SK-N-SH (cell line): ENCODE measurements at regions not wholly inside any gene's neighbourhood (a gene's known extent, or its start where the extent isn't known, plus 50 kb on each side); places are given as distances from the start of the nearest gene placed in this dataset.
"Not testable (repeated sequence)": the region's sequence is repeated elsewhere in the genome, so short reads cannot be mapped to it uniquely, and the experiment has no call there.

Experiments used
- CTCF ChIA-PET: fragments of 300-600, 350-600 bp; formaldehyde crosslinking; extraction: SDS; loops from one replicate; lab custom pipeline; 2021; lab: Yijun Ruan, JAX
- POLR2A ChIA-PET: fragments of 350-600 bp; sonication (Branson Sonifier 250); formaldehyde crosslinking; extraction: SDS; loops from one replicate; lab custom pipeline; 2020; ENCODE audit warnings: antibody characterized with exemption, inconsistent platforms; lab: Yijun Ruan, JAX
- DNase-seq: peaks from one replicate; pipeline ENCODE4 v3.0.0; 2012
- H2AFZ ChIP-seq: fragments of 200-600 bp; sonication (generic); 2 replicates; pipeline ENCODE4 v1.8.1; 2016; ENCODE audit warnings: antibody characterized with exemption, mild to moderate bottlenecking, low read depth
- H3F3A ChIP-seq: fragments of 200-600 bp; sonication (generic); replicated peaks from 2 replicates; pipeline ENCODE3; 2016; ENCODE audit warnings: antibody characterized with exemption, mild to moderate bottlenecking; ENCODE audit not compliant: insufficient read depth
- H3K27ac ChIP-seq, 2 experiments: fragments of 200-500 bp in 1 of 2; fragments of 200-600 bp in 1 of 2; sonication (Bioruptor generic) in 1 of 2; sonication (generic), shearing (Covaris generic) in 1 of 2; 2 replicates each; pipeline versions ENCODE4 v1.5.1 to v1.6.1; 2014 to 2016; ENCODE audit warnings: low read depth in 2 of 2, inconsistent platforms in 1 of 2, low read length in 1 of 2, mild to moderate bottlenecking in 1 of 2, mixed read lengths in 1 of 2
- H3K27me3 ChIP-seq: fragments of 200-600 bp; sonication (generic), shearing (Covaris generic); 2 replicates; pipeline ENCODE4 v1.6.1; 2016; ENCODE audit warnings: mixed run types; ENCODE audit not compliant: insufficient read depth
- H3K36me3 ChIP-seq, 2 experiments: fragments of 200-500 bp in 1 of 2; fragments of 200-600 bp in 1 of 2; sonication (Bioruptor generic) in 1 of 2; sonication (generic) in 1 of 2; replicated peaks in 1 of 2; 2 replicates each; pipeline versions ENCODE3 to v1.5.1; 2014 to 2016; ENCODE audit warnings: low read length in 1 of 2, mild to moderate bottlenecking in 1 of 2; ENCODE audit not compliant: insufficient read depth in 2 of 2, control insufficient read depth in 1 of 2
- H3K4me1 ChIP-seq, 2 experiments: fragments of 200-500 bp in 1 of 2; fragments of 200-600 bp in 1 of 2; sonication (Bioruptor generic) in 1 of 2; sonication (generic), shearing (Covaris generic) in 1 of 2; 2 replicates each; pipeline versions ENCODE4 v1.5.1 to v1.6.1; 2014 to 2016; ENCODE audit warnings: low read depth in 1 of 2, low read length in 1 of 2, mixed run types in 1 of 2; ENCODE audit not compliant: insufficient read depth in 2 of 2, control insufficient read depth in 1 of 2
- H3K4me2 ChIP-seq: fragments of 200-600 bp; sonication (generic), shearing (Covaris generic); 2 replicates; pipeline ENCODE4 v1.6.1; 2017; ENCODE audit warnings: mixed run types
- H3K4me3 ChIP-seq, 2 experiments: fragments of 200-500 bp in 1 of 2; fragments of 200-600 bp in 1 of 2; sonication (Bioruptor generic) in 1 of 2; sonication (generic), shearing (Covaris generic) in 1 of 2; 2 replicates each; pipeline versions ENCODE4 v1.5.1 to v1.8.1; 2014 to 2016; ENCODE audit warnings: low read depth in 2 of 2, inconsistent platforms in 1 of 2, low read length in 1 of 2, mild to moderate bottlenecking in 1 of 2, mixed read lengths in 1 of 2, moderate library complexity in 1 of 2
- H3K79me2 ChIP-seq: fragments of 200-600 bp; sonication (generic); 2 replicates; pipeline ENCODE4 v1.8.1; 2017; ENCODE audit warnings: mild to moderate bottlenecking; ENCODE audit not compliant: insufficient read depth
- H3K9ac ChIP-seq: fragments of 200-600 bp; sonication (generic); 2 replicates; pipeline ENCODE4 v1.6.1; 2017; ENCODE audit warnings: mixed run types
- H3K9me2 ChIP-seq: fragments of 200-600 bp; sonication (generic); 2 replicates; pipeline ENCODE4 v1.6.1; 2017; ENCODE audit warnings: mixed run types
- H3K9me3 ChIP-seq: fragments of 200-600 bp; sonication (generic); 2 replicates; pipeline ENCODE4 v1.6.1; 2017; ENCODE audit warnings: mixed run types, mild to moderate bottlenecking, moderate library complexity
- H4K20me1 ChIP-seq: fragments of 200-600 bp; sonication (generic); 2 replicates; pipeline ENCODE4 v1.6.1; 2017; ENCODE audit warnings: mild to moderate bottlenecking, mixed run types; ENCODE audit not compliant: insufficient read depth
- CHD2 ChIP-seq: fragments of 150-350 bp; IDR thresholded peaks from 2 replicates; pipeline ENCODE4 v1.6.1; 2018; ENCODE audit warnings: low read length; ENCODE audit not compliant: partially characterized antibody
- ELF1 ChIP-seq: IDR thresholded peaks from 2 replicates; pipeline ENCODE4 v1.4.0; 2012
- EP300 ChIP-seq, 2 experiments: IDR thresholded peaks; 2 replicates each; pipeline versions ENCODE4 v1.4.0 to v1.6.1; 2012; ENCODE audit warnings: borderline replicate concordance in 1 of 2, low read depth in 1 of 2, low read length in 1 of 2
- FOSL2 ChIP-seq: IDR thresholded peaks from 2 replicates; pipeline ENCODE4 v1.4.0; 2012; ENCODE audit warnings: low read depth, mild to moderate bottlenecking, moderate library complexity, borderline replicate concordance
- GABPA ChIP-seq: IDR thresholded peaks from 2 replicates; pipeline ENCODE4 v1.4.0; 2012; ENCODE audit warnings: low read depth, mild to moderate bottlenecking
- JUND ChIP-seq: IDR thresholded peaks from 2 replicates; pipeline ENCODE4 v1.4.0; 2012
- MEF2A ChIP-seq: IDR thresholded peaks from 2 replicates; pipeline ENCODE4 v1.4.0; 2012; ENCODE audit warnings: low read depth, borderline replicate concordance
- NRF1 ChIP-seq: IDR thresholded peaks from 2 replicates; pipeline ENCODE4 v1.6.1; 2012; ENCODE audit warnings: low read depth, mild to moderate bottlenecking, low read length
- PBX3 ChIP-seq: IDR thresholded peaks from 2 replicates; pipeline ENCODE4; 2012
- REST ChIP-seq: IDR thresholded peaks from 2 replicates; pipeline ENCODE4 v1.6.1; 2012; ENCODE audit warnings: mild to moderate bottlenecking, low read depth, low read length, moderate library complexity
- RXRA ChIP-seq: IDR thresholded peaks from 2 replicates; pipeline ENCODE4 v1.4.0; 2012; ENCODE audit warnings: low read depth, mild to moderate bottlenecking, borderline replicate concordance
- SIN3A ChIP-seq: IDR thresholded peaks from 2 replicates; pipeline ENCODE4 v1.6.1; 2012; ENCODE audit warnings: low read depth, mild to moderate bottlenecking, low read length, moderate library complexity, borderline replicate concordance
- YY1 ChIP-seq: IDR thresholded peaks from 2 replicates; pipeline ENCODE4 v1.4.0; 2012; ENCODE audit warnings: low read depth, mild to moderate bottlenecking
- ZBTB33 ChIP-seq: IDR thresholded peaks from 2 replicates; pipeline ENCODE4 v1.4.0; 2012; ENCODE audit warnings: low read depth, borderline replicate concordance
- WGBS: methylation state at CpG from one replicate; pipeline ENCODE4 v1.1.6; 2017; ENCODE audit warnings: low lambda C conversion rate; 5-methylcytosine and 5-hydroxymethylcytosine counted together

GRCh38 chr13:47685156-47685555 is 315.9 kb downstream of the SUCLA2 start:
- H3K9ac ChIP-seq, DNase-seq, H3K9me2 ChIP-seq, H3K27ac ChIP-seq, H3K9me3 ChIP-seq, H3K4me1 ChIP-seq, H3F3A ChIP-seq, POLR2A ChIA-PET, H2AFZ ChIP-seq, CTCF ChIA-PET, H3K79me2 ChIP-seq, H3K4me3 ChIP-seq, H4K20me1 ChIP-seq, H3K36me3 ChIP-seq, H3K4me2 ChIP-seq, H3K27me3 ChIP-seq: not testable (repeated sequence)
- 90% methylated on average over 2 of the region's 2 CpGs for WGBS

- 37% methylated on average over 2 of the region's 2 CpGs for WGBS
- Histone ChIP-seq H3K79me2 (no peaks in the 10 kb centered on the region), H3K27ac (peak overlapping the region in 1 of 2 experiments; percentile 56; a peak in 1 of 4 replicates), H3K4me1 (no peaks in the 10 kb centered on the region; a peak in 1 of 4 replicates)
- CTCF ChIA-PET, result no interaction called here
- TF ChIP-seq YY1 (no peak), PBX3 (peak; percentile 56), SIN3A (no peak), GABPA (no peak), JUND (peak; percentile 48), CHD2 (no peak), ZBTB33 (no peak), ELF1 (no peak), REST (no peak), RXRA (no peak), MEF2A (peak; percentile 76; the same call in 1 of the 2 replicates), NRF1 (no peak), FOSL2 (peak; percentile 71; the same call in 1 of the 2 replicates), EP300 (IDR thresholded peaks at IDR 0.05; ENCODE audit: borderline replicate concordance in 1 of 2, low read depth in 1 of 2, low read length in 1 of 2) (0 out of 4 replicates have a peak, but pooled peaks of 1 of the 2 experiments have one; percentile 28)
- TF ChIP-seq, all 33 proteins: peak for 5
- no peaks in the 10 kb centered on the region for H4K20me1 ChIP-seq
- no peak overlapping the region for H2AFZ ChIP-seq
- H3K9me3 ChIP-seq, result no peaks in the 10 kb centered on the region
- H3F3A ChIP-seq, result no peaks in the 10 kb centered on the region
- no peak overlapping the region for H3K4me3 ChIP-seq
- H3K9me2 ChIP-seq, result no peaks in the 10 kb centered on the region
- no peak for DNase-seq
- no peaks in the 10 kb centered on the region for H3K27me3 ChIP-seq
- no peaks in the 10 kb centered on the region for H3K36me3 ChIP-seq
- H3K9ac ChIP-seq, result no peak overlapping the region
- POLR2A ChIA-PET, result no interaction called here
- H3K4me2 ChIP-seq, result no peak overlapping the region
Measured at GRCh38 chr13:47680748-47681147, 320.3 kb downstream of the SUCLA2 start.
